GM12878 (cell line): ENCODE measurements at regions not wholly inside any gene's neighbourhood (a gene's known extent, or its start where the extent isn't known, plus 50 kb on each side); places are given as distances from the start of the nearest gene placed in this dataset.

ENCODE experiments used
- ATAC-seq: fragments of 200-7000 bp; cut with Tn5 transposase; 3 replicates; pipeline ENCODE4 v1.9.1; 2020; ENCODE audit warnings: mild to moderate bottlenecking, moderate library complexity
- BruUV-seq: library from RNA; stranded (reverse); fragments of 400-500 nt; replicated peaks from 2 replicates; lab custom pipeline; 2021; lab: Mats Ljungman, UMichigan
- CTCF ChIA-PET: fragments of 300-600 bp; sonication (Branson Sonifier 250); formaldehyde crosslinking; extraction: SDS; loops from one replicate; lab custom pipeline; 2021; ENCODE audit warnings: inconsistent platforms; lab: Yijun Ruan, JAX
- POLR2A ChIA-PET: fragments of 350-600 bp; formaldehyde crosslinking; extraction: SDS; loops from one replicate; lab custom pipeline; 2021; ENCODE audit warnings: inconsistent platforms; lab: Charles Lee
- RAD21 ChIA-PET: fragments of 300-600 bp; sonication (Branson Sonifier 250); formaldehyde crosslinking; loops from one replicate; lab custom pipeline; 2023; ENCODE audit warnings: antibody characterized with exemption; ENCODE audit not compliant: unreplicated experiment; lab: Charles Lee
- SMC1A ChIA-PET: fragments of 300-600 bp; sonication (Branson Sonifier 250); formaldehyde crosslinking; loops from one replicate; lab custom pipeline; 2023; ENCODE audit not compliant: unreplicated experiment, uncharacterized antibody; lab: Charles Lee
- DNase-seq: peaks from one replicate; pipeline ENCODE4 v3.0.0-alpha.2; 2011; ENCODE audit warnings: low read depth, low spot score
- FAIRE-seq: peaks from 3 replicates; lab custom pipeline; 2011; peaks lifted over from hg19 to GRCh38; lab: Jason Lieb, UNC
- H2AFZ ChIP-seq: 2 replicates; pipeline ENCODE4 v1.6.0; 2011; ENCODE audit warnings: low read depth, low read length, control low read depth; ENCODE audit not compliant: control insufficient read depth
- H3K27ac ChIP-seq: 2 replicates; pipeline ENCODE4 v1.5.1; 2011; ENCODE audit warnings: control low read depth; ENCODE audit not compliant: control insufficient read depth, insufficient read depth
- H3K27me3 ChIP-seq, 2 experiments: replicated peaks in 1 of 2; 2 replicates each; pipeline versions ENCODE4 v1.6.0 to v1.6.1; 2011; ENCODE audit warnings: low read length in 1 of 2; ENCODE audit not compliant: control insufficient read depth in 2 of 2, insufficient read depth in 2 of 2
- H3K36me3 ChIP-seq, 2 experiments: 2 replicates each; pipeline ENCODE4 v1.5.1; 2011; ENCODE audit warnings: low read length in 1 of 2; ENCODE audit not compliant: control insufficient read depth in 2 of 2, insufficient read depth in 2 of 2
- H3K4me1 ChIP-seq: 2 replicates; pipeline ENCODE4 v1.6.1; 2011; ENCODE audit warnings: mild to moderate bottlenecking, low read length, moderate library complexity, mixed read lengths; ENCODE audit not compliant: control insufficient read depth, insufficient read depth
- H3K4me2 ChIP-seq: 2 replicates; pipeline ENCODE4 v1.6.0; 2011; ENCODE audit warnings: control low read depth; ENCODE audit not compliant: control insufficient read depth, insufficient read depth
- H3K4me3 ChIP-seq: fragments of 200-600 bp; sonication (generic); 2 replicates; pipeline ENCODE4 v1.5.1; 2016
- H3K79me2 ChIP-seq: 2 replicates; pipeline ENCODE4 v1.6.0; 2011; ENCODE audit warnings: low read length; ENCODE audit not compliant: control insufficient read depth, insufficient read depth
- H3K9ac ChIP-seq: 2 replicates; pipeline ENCODE4 v1.8.0; 2011; ENCODE audit warnings: low read length, control low read depth, mixed read lengths; ENCODE audit not compliant: control insufficient read depth, insufficient read depth
- H3K9me3 ChIP-seq: replicated peaks from 3 replicates; pipeline ENCODE4 v1.5.1; 2011; ENCODE audit warnings: mild to moderate bottlenecking, low read length; ENCODE audit not compliant: control insufficient read depth, insufficient read depth
- H4K20me1 ChIP-seq: 2 replicates; pipeline ENCODE4 v1.6.0; 2011; ENCODE audit not compliant: control insufficient read depth, insufficient read depth
- ATF7 ChIP-seq: fragments of 450-650 bp; IDR thresholded peaks from 2 replicates; pipeline ENCODE4 v1.6.1; 2016; ENCODE audit warnings: low read depth, mild to moderate bottlenecking
- BHLHE40 ChIP-seq, 2 experiments: fragments of 450-650 bp in 1 of 2; IDR thresholded peaks; 2 replicates each; pipeline ENCODE4 v1.6.1; 2011 to 2017; ENCODE audit warnings: low read depth in 2 of 2, borderline replicate concordance in 1 of 2, improper control_type of control experiment in 1 of 2, low read length in 1 of 2, mild to moderate bottlenecking in 1 of 2
- EGR1 ChIP-seq, 2 experiments: IDR thresholded peaks; 1 replicate in 1 of 2; 2 replicates in 1 of 2; pipeline ENCODE4 v1.6.1; 2011 to 2012; ENCODE audit warnings: low read depth in 2 of 2, low read length in 2 of 2, borderline replicate concordance in 1 of 2, mild to moderate bottlenecking in 1 of 2, moderate library complexity in 1 of 2
- HDGF ChIP-seq: fragments of 450-650 bp; IDR thresholded peaks from 2 replicates; pipeline ENCODE4 v1.6.1; 2016; ENCODE audit warnings: antibody characterized with exemption
- MTA3 ChIP-seq: IDR thresholded peaks from 2 replicates; pipeline ENCODE4 v1.6.1; 2012; ENCODE audit warnings: low read length, inconsistent platforms, borderline replicate concordance
- NBN ChIP-seq: fragments of 450-650 bp; IDR thresholded peaks from 2 replicates; pipeline ENCODE4 v1.6.1; 2016
- NRF1 ChIP-seq: conservative IDR thresholded peaks from 2 replicates; pipeline ENCODE4 v1.6.1; 2011; ENCODE audit warnings: mild to moderate bottlenecking, low read depth, low read length, improper control_type of control experiment
- POLR2AphosphoS2 ChIP-seq: IDR thresholded peaks from 2 replicates; pipeline ENCODE4 v1.6.1; 2011; ENCODE audit warnings: low read depth, mild to moderate bottlenecking, low read length, improper control_type of control experiment, moderate library complexity
- POLR2AphosphoS5 ChIP-seq: IDR thresholded peaks from 2 replicates; pipeline ENCODE4 v1.6.1; 2011; ENCODE audit warnings: mild to moderate bottlenecking, low read length, inconsistent platforms
- PRDM15 ChIP-seq: fragments of 450-650 bp; formaldehyde crosslinking; IDR thresholded peaks from 2 replicates; pipeline ENCODE4 v1.4.0; 2020; ENCODE audit warnings: mild to moderate bottlenecking, moderate library complexity
- ZNF274 ChIP-seq: IDR thresholded peaks from one replicate; pipeline ENCODE4 v1.8.0; 2011; ENCODE audit not compliant: insufficient read length, insufficient read depth
- ZNF592 ChIP-seq: fragments of 450-650 bp; IDR thresholded peaks from 2 replicates; pipeline ENCODE4 v1.6.1; 2017; ENCODE audit warnings: mild to moderate bottlenecking, moderate library complexity
- in situ Hi-C: fragments of 300-500 bp; cut with MboI; formaldehyde crosslinking; loops from 9 replicates; pipeline ENCODE4 v1.14.3; 2018; ENCODE audit warnings: mixed read lengths
- intact Hi-C: fragments of 100-400 bp; cut with micrococcal nuclease; formaldehyde crosslinking; loops from one replicate; pipeline ENCODE4 v1.14.2; 2022; ENCODE audit not compliant: unreplicated experiment
- TF ChIP-seq, protein P1 (sequence below): IDR thresholded peaks from 2 replicates; pipeline ENCODE4 v1.6.1; 2012; ENCODE audit warnings: mild to moderate bottlenecking, low read depth, low read length

- ATAC-seq (no peak), FAIRE-seq (no peak), DNase-seq (no peak)
- intact Hi-C loops (no loop called here), in situ Hi-C loops (no loop called here)
- TF ChIP-seq, protein P1, sequence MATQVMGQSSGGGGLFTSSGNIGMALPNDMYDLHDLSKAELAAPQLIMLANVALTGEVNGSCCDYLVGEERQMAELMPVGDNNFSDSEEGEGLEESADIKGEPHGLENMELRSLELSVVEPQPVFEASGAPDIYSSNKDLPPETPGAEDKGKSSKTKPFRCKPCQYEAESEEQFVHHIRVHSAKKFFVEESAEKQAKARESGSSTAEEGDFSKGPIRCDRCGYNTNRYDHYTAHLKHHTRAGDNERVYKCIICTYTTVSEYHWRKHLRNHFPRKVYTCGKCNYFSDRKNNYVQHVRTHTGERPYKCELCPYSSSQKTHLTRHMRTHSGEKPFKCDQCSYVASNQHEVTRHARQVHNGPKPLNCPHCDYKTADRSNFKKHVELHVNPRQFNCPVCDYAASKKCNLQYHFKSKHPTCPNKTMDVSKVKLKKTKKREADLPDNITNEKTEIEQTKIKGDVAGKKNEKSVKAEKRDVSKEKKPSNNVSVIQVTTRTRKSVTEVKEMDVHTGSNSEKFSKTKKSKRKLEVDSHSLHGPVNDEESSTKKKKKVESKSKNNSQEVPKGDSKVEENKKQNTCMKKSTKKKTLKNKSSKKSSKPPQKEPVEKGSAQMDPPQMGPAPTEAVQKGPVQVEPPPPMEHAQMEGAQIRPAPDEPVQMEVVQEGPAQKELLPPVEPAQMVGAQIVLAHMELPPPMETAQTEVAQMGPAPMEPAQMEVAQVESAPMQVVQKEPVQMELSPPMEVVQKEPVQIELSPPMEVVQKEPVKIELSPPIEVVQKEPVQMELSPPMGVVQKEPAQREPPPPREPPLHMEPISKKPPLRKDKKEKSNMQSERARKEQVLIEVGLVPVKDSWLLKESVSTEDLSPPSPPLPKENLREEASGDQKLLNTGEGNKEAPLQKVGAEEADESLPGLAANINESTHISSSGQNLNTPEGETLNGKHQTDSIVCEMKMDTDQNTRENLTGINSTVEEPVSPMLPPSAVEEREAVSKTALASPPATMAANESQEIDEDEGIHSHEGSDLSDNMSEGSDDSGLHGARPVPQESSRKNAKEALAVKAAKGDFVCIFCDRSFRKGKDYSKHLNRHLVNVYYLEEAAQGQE: no peak
- no peak for TF ChIP-seq HDGF
- no peak for TF ChIP-seq PRDM15 (CRISPR knock-in tag)
- TF ChIP-seq MTA3: no peak
- TF ChIP-seq ATF7: no peak
- no peak for TF ChIP-seq NRF1
- TF ChIP-seq ZNF274: no peak
- no peak for TF ChIP-seq POLR2AphosphoS2
- no peak for TF ChIP-seq NBN
- no peak for TF ChIP-seq BHLHE40 (IDR thresholded peaks at IDR 0.05; ENCODE audit: borderline replicate concordance in 1 of 2, low read depth in 2 of 2, low read length in 1 of 2)
- TF ChIP-seq EGR1 (IDR thresholded peaks at IDR 0.05; ENCODE audit: borderline replicate concordance in 1 of 2, low read depth in 2 of 2, low read length in 2 of 2): no peak
- TF ChIP-seq ZNF592: no peak
- TF ChIP-seq POLR2AphosphoS5: no peak
- SMC1A ChIA-PET: interaction anchor here (0.6 kb wide), 1 partner anchor 60 kb away, joined by 3 read pairs; no protein-coding TSS in a partner anchor
- Histone ChIP-seq H3K4me1 (no peaks in the 10 kb centered on the region), H3K36me3 (no peaks in the 10 kb centered on the region), H3K27ac (no peak overlapping the region), H3K27me3 (no peaks in the 10 kb centered on the region; a peak in 1 of 4 replicates), H2AFZ (no peak overlapping the region), H4K20me1 (no peaks in the 10 kb centered on the region), H3K79me2 (no peaks in the 10 kb centered on the region), H3K9ac (no peak overlapping the region), H3K4me2 (no peak overlapping the region), H3K4me3 (no peak overlapping the region), H3K9me3 (no peaks in the 10 kb centered on the region)
- POLR2A ChIA-PET: no interaction called here
- BruUV-seq: no TSS peak
- CTCF ChIA-PET: no interaction called here
- RAD21 ChIA-PET: no interaction called here
These were observed 382.1 kb upstream of the SETBP1 start for GRCh38 chr18:44298566-44298965.
